WERI-Rb-1 (cell line): ENCODE measurements at regions not wholly inside any gene's neighbourhood (a gene's known extent, or its start where the extent isn't known, plus 50 kb on each side); places are given as distances from the start of the nearest gene placed in this dataset.

ENCODE experiments used
- DNase-seq: peaks from one replicate; pipeline ENCODE4 v3.0.0-alpha.2; 2020
- H3K27ac ChIP-seq: fragments of 250-450 bp; sonication (Bioruptor Pico); 2 replicates; pipeline ENCODE4 v1.5.1; 2020; ENCODE audit warnings: mild to moderate bottlenecking, moderate library complexity
- H3K27me3 ChIP-seq: fragments of 250-450 bp; sonication (Bioruptor Pico); 2 replicates; pipeline ENCODE4 v1.5.1; 2021; ENCODE audit warnings: mild to moderate bottlenecking, low read depth, moderate library complexity; ENCODE audit not compliant: insufficient read depth, severe bottlenecking
- H3K36me3 ChIP-seq: fragments of 250-450 bp; sonication (Bioruptor Pico); 2 replicates; pipeline ENCODE4 v1.5.1; 2020; ENCODE audit warnings: mild to moderate bottlenecking, moderate library complexity
- H3K4me3 ChIP-seq: 2 replicates; pipeline ENCODE4 v1.5.1; 2011; ENCODE audit warnings: low read depth, mild to moderate bottlenecking, control low read depth, low read length
- H3K9me3 ChIP-seq: fragments of 250-450 bp; sonication (Bioruptor Pico); 2 replicates; pipeline ENCODE4 v1.5.1; 2021; ENCODE audit warnings: mild to moderate bottlenecking, moderate library complexity; ENCODE audit not compliant: severe bottlenecking
- CTCF ChIP-seq: IDR thresholded peaks from 2 replicates; pipeline ENCODE4 v1.5.1; 2011; ENCODE audit warnings: low read depth, mild to moderate bottlenecking, control low read depth, inconsistent platforms, low read length

GRCh38 chr10:128307820-128308219 is 181.6 kb upstream of the MKI67 start:
- no peak for TF ChIP-seq CTCF
- H3K36me3 ChIP-seq = no peaks in the 10 kb centered on the region
- H3K27ac ChIP-seq = no peak overlapping the region
- H3K27me3 ChIP-seq = peaks cover 4% of the 10 kb centered on the region
- no peak for DNase-seq
- no peaks in the 10 kb centered on the region for H3K9me3 ChIP-seq
- H3K4me3 ChIP-seq = no peak overlapping the region

- Histone ChIP-seq H3K4me3 (no peak overlapping the region), H3K27me3 (peaks cover 10% of the 10 kb centered on the region), H3K27ac (no peak overlapping the region), H3K9me3 (no peaks in the 10 kb centered on the region), H3K36me3 (no peaks in the 10 kb centered on the region)
- no peak for TF ChIP-seq CTCF
- no peak for DNase-seq
These were observed 184.9 kb upstream of the MKI67 start for GRCh38 chr10:128310971-128311658.

- no peaks in the 10 kb centered on the region for H3K9me3 ChIP-seq
- H3K27me3 ChIP-seq = peaks cover 10% of the 10 kb centered on the region
- no peaks in the 10 kb centered on the region for H3K36me3 ChIP-seq
- H3K27ac ChIP-seq = no peak overlapping the region
- no peak overlapping the region for H3K4me3 ChIP-seq
- no peak for DNase-seq
- no peak for TF ChIP-seq CTCF
These were observed 186.0 kb upstream of the MKI67 start for GRCh38 chr10:128312250-128312649.

- no peak overlapping the region for H3K4me3 ChIP-seq
- TF ChIP-seq CTCF = no peak
- DNase-seq = no peak
- H3K9me3 ChIP-seq = no peaks in the 10 kb centered on the region
- no peaks in the 10 kb centered on the region for H3K36me3 ChIP-seq
- H3K27ac ChIP-seq = no peak overlapping the region
- peaks cover 6% of the 10 kb centered on the region for H3K27me3 ChIP-seq
These were observed 188.5 kb upstream of the MKI67 start for GRCh38 chr10:128314686-128315085.

- H3K27me3 ChIP-seq = peaks cover 6% of the 10 kb centered on the region
- H3K4me3 ChIP-seq = no peak overlapping the region
- no peak overlapping the region for H3K27ac ChIP-seq
- no peaks in the 10 kb centered on the region for H3K36me3 ChIP-seq
- DNase-seq = no peak
- H3K9me3 ChIP-seq = no peaks in the 10 kb centered on the region
- no peak for TF ChIP-seq CTCF
These were observed 190.0 kb upstream of the MKI67 start for GRCh38 chr10:128316121-128316726.
